ENCODE measurements at regions not wholly inside any gene's neighbourhood (a gene's known extent, or its start where the extent isn't known, plus 50 kb on each side); places are given as distances from the start of the nearest gene placed in this dataset.

GRCh38 chr1:233819042-233819441 is 85.4 kb upstream of the SLC35F3 start:
- TF ChIP-seq, protein P1, sequence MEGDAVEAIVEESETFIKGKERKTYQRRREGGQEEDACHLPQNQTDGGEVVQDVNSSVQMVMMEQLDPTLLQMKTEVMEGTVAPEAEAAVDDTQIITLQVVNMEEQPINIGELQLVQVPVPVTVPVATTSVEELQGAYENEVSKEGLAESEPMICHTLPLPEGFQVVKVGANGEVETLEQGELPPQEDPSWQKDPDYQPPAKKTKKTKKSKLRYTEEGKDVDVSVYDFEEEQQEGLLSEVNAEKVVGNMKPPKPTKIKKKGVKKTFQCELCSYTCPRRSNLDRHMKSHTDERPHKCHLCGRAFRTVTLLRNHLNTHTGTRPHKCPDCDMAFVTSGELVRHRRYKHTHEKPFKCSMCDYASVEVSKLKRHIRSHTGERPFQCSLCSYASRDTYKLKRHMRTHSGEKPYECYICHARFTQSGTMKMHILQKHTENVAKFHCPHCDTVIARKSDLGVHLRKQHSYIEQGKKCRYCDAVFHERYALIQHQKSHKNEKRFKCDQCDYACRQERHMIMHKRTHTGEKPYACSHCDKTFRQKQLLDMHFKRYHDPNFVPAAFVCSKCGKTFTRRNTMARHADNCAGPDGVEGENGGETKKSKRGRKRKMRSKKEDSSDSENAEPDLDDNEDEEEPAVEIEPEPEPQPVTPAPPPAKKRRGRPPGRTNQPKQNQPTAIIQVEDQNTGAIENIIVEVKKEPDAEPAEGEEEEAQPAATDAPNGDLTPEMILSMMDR (IDR thresholded peaks at IDR 0.05), result no peak
- TF ChIP-seq EZH2 (IDR thresholded peaks at IDR 0.05; ENCODE audit: borderline replicate concordance, insufficient read depth, low read depth, low read length, poor library complexity, severe bottlenecking), result no peak

Data from B cell (primary cell).